Right lobe of liver (tissue), 6 donors: ENCODE measurements at regions not wholly inside any gene's neighbourhood (a gene's known extent, or its start where the extent isn't known, plus 50 kb on each side); places are given as distances from the start of the nearest gene placed in this dataset.
A peak's percentile ranks its signal among the peaks of the same experiment; 100 is the strongest.

ENCODE experiments used
- ATAC-seq, 4 donors: fragments of 200-7000 bp; cut with Tn5 transposase; one replicate each; pipeline ENCODE4 v1.9.1; 2020; ENCODE audit warnings: mild to moderate bottlenecking in 4 of 4, moderate library complexity in 4 of 4
- DNase-seq, 3 donors: peaks; one replicate each; pipeline ENCODE4 v3.0.0-alpha.2; 2020
- H3K27ac ChIP-seq, 3 donors: fragments of 200-600 bp; one replicate each; pipeline ENCODE4 v1.8.0; 2022
- H3K27me3 ChIP-seq, 2 donors: fragments of 200-600 bp; one replicate each; pipeline ENCODE4 v1.8.0; 2022
- H3K36me3 ChIP-seq, 4 donors: fragments of 200-600 bp; sonication (generic) in 1 of 4; one replicate each; pipeline versions ENCODE4 v1.5.1 to v1.8.0; 2017 to 2022; ENCODE audit warnings: control low read depth in 1 of 4
- H3K4me1 ChIP-seq, 4 donors: fragments of 200-600 bp; sonication (generic) in 1 of 4; one replicate each; pipeline versions ENCODE4 v1.5.1 to v1.8.0; 2017 to 2022; ENCODE audit warnings: control low read depth in 1 of 4
- H3K4me3 ChIP-seq, 3 donors: fragments of 200-600 bp; one replicate each; pipeline ENCODE4 v1.8.0; 2022
- H3K9me3 ChIP-seq, 4 donors: fragments of 200-600 bp; sonication (generic) in 1 of 4; one replicate each; pipeline versions ENCODE4 v1.5.1 to v1.8.0; 2017 to 2022; ENCODE audit warnings: control low read depth in 1 of 4
- POLR2A ChIP-seq: fragments of 450-650 bp; IDR thresholded peaks from one replicate; pipeline ENCODE4 v1.6.1; 2017; ENCODE audit warnings: antibody characterized with exemption, mild to moderate bottlenecking
- WGBS: methylation state at CpG from one replicate; pipeline ENCODE4 v1.1.6; 2018; ENCODE audit warnings: low coverage, low lambda C conversion rate; ENCODE audit not compliant: insufficient coverage; ENCODE audit errors: missing lambda C conversion rate; 5-methylcytosine and 5-hydroxymethylcytosine counted together
- intact Hi-C, 2 donors: fragments of 100-400 bp; cut with DNase I; formaldehyde crosslinking; loops; one replicate each; pipeline versions ENCODE4 v1.11.2 to v1.14.1; 2022
- TF ChIP-seq, protein P1 (sequence below), 4 donors: fragments of 200-600 bp in 3 of 4; fragments of 450-650 bp in 1 of 4; IDR thresholded peaks; one replicate each; pipeline versions ENCODE4 v1.5.1 to v1.8.0; 2016 to 2022; ENCODE audit warnings: antibody characterized with exemption in 4 of 4, mild to moderate bottlenecking in 2 of 4
- donor health status: DM: no; HTN: yes; CAD: no.
- donor health status: DM: no; HTN: no; CAD: no.
- donor health status: DM: no; HTN: no; CAD: no.
- donor health status: DM: no; HTN: yes; CAD: no.
- donor health status: DM: no; HTN: yes; CAD: no.

GRCh38 chr5:74552101-74552500, 88.4 kb downstream of the ENC1 start:
- TF ChIP-seq, protein P1, sequence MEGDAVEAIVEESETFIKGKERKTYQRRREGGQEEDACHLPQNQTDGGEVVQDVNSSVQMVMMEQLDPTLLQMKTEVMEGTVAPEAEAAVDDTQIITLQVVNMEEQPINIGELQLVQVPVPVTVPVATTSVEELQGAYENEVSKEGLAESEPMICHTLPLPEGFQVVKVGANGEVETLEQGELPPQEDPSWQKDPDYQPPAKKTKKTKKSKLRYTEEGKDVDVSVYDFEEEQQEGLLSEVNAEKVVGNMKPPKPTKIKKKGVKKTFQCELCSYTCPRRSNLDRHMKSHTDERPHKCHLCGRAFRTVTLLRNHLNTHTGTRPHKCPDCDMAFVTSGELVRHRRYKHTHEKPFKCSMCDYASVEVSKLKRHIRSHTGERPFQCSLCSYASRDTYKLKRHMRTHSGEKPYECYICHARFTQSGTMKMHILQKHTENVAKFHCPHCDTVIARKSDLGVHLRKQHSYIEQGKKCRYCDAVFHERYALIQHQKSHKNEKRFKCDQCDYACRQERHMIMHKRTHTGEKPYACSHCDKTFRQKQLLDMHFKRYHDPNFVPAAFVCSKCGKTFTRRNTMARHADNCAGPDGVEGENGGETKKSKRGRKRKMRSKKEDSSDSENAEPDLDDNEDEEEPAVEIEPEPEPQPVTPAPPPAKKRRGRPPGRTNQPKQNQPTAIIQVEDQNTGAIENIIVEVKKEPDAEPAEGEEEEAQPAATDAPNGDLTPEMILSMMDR (IDR thresholded peaks at IDR 0.05): no peak
- no peak for TF ChIP-seq POLR2A
- 82% methylated on average over 4 of the region's 4 CpGs for WGBS
- H3K27me3 ChIP-seq: no peaks in the 10 kb centered on the region
- H3K4me1 ChIP-seq: peaks cover 0 to 8% (median 2%) of the 10 kb centered on the region in 4 donors
- no peak for ATAC-seq
- intact Hi-C loops: no loop called here
- H3K4me3 ChIP-seq: no peak overlapping the region
- H3K36me3 ChIP-seq: no peaks in the 10 kb centered on the region
- no peaks in the 10 kb centered on the region for H3K9me3 ChIP-seq
- DNase-seq: no peak
- no peak overlapping the region for H3K27ac ChIP-seq

GRCh38 chr5:74550927-74551326, 89.6 kb downstream of the ENC1 start:
- Histone ChIP-seq H3K36me3 (no peaks in the 10 kb centered on the region), H3K9me3 (no peaks in the 10 kb centered on the region), H3K4me3 (no peak overlapping the region), H3K27me3 (no peaks in the 10 kb centered on the region), H3K27ac (no peak overlapping the region), H3K4me1 (peaks cover 0 to 8% (median 2%) of the 10 kb centered on the region in 4 donors)
- ATAC-seq (peak; percentile 43 to 82 (median 68)), DNase-seq (no peak)
- WGBS: 56% methylated on average over 4 of the region's 4 CpGs
- intact Hi-C loops: no loop called here
- TF ChIP-seq, protein P1 (IDR thresholded peaks at IDR 0.05): no peak
- no peak for TF ChIP-seq POLR2A

GRCh38 chr5:74549384-74549783, 91.1 kb downstream of the ENC1 start:
- whole genome bisulfite sequencing: 86% methylated on average over 3 of the region's 3 CpGs
- ATAC-seq: no peak
- no peak for DNase-seq
- TF ChIP-seq, protein P1 (IDR thresholded peaks at IDR 0.05): no peak
- no peak for TF ChIP-seq POLR2A
- no peaks in the 10 kb centered on the region for H3K36me3 ChIP-seq
- H3K27ac ChIP-seq: no peak overlapping the region
- peaks cover 0 to 8% (median 2%) of the 10 kb centered on the region in 4 donors for H3K4me1 ChIP-seq
- H3K9me3 ChIP-seq: no peaks in the 10 kb centered on the region
- intact Hi-C loops: no loop called here
- H3K27me3 ChIP-seq: no peaks in the 10 kb centered on the region
- H3K4me3 ChIP-seq: no peak overlapping the region

DNA sequence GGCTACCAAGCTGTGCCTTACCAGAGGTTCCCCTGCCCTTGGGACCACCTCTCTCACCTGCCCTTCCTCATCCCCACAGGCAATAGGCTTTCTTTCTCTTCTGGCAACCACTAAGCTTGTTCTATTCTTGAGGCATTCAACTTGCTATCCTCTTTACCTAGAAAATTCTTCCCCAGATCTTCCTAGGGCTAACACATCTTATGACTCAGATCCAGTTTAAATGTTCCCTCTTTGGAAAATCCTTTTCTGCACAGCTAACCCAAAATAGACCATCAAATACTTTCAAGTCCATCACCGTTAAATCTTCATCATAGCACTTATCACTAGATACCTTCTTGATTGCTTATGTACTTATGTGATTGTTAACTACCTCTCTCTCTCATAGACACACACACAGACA, 93.7 kb downstream of the ENC1 start:
- no peaks in the 10 kb centered on the region for H3K36me3 ChIP-seq
- no peak for TF ChIP-seq POLR2A
- TF ChIP-seq, protein P1 (IDR thresholded peaks at IDR 0.05): no peak

DNA sequence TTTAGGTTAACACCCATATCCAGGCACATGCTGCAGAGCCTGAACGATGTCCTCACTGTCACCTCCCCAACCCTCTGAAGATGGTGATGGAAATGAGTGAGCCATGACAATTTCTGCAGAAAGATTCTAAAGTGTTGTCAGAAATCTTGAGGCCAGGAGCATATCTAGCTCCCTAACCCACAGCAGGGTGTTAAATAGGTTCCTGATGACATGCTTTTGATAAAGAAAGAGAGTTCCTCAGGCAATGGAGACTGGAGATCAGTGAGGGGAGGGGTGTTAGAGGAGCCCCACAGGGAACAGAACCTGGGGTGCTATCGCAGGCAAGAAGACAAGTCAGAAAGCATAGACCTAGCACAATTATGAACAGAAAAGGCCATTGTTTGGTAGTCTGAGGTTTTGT, 95.7 kb downstream of the ENC1 start:
- TF ChIP-seq POLR2A: no peak
- TF ChIP-seq, protein P1 (IDR thresholded peaks at IDR 0.05): no peak
- WGBS: 90% methylated on average over 1 of the region's 2 CpGs
- ATAC-seq: no peak

More for the DNA sequence above, 93.7 kb downstream of the ENC1 start:
- Histone ChIP-seq H3K27me3 (no peaks in the 10 kb centered on the region), H3K27ac (no peak overlapping the region), H3K4me3 (no peak overlapping the region), H3K4me1 (peaks cover 0 to 10% (median 2%) of the 10 kb centered on the region in 4 donors), H3K9me3 (no peaks in the 10 kb centered on the region)
- ATAC-seq (no peak), DNase-seq (no peak)
- intact Hi-C loops: no loop called here
- WGBS: 83% methylated on average over 1 of the region's 1 CpG

More for the DNA sequence above, 95.7 kb downstream of the ENC1 start:
- intact Hi-C loops: no loop called here
- Histone ChIP-seq H3K27me3 (no peaks in the 10 kb centered on the region), H3K4me1 (peaks cover 0 to 22% (median 10%) of the 10 kb centered on the region in 4 donors), H3K27ac (no peak overlapping the region), H3K9me3 (no peaks in the 10 kb centered on the region), H3K36me3 (no peaks in the 10 kb centered on the region), H3K4me3 (no peak overlapping the region)
- DNase-seq: no peak
